Spleen (tissue), 11 donors: ENCODE measurements at regions not wholly inside any gene's neighbourhood (a gene's known extent, or its start where the extent isn't known, plus 50 kb on each side); places are given as distances from the start of the nearest gene placed in this dataset.
"Not testable (repeated sequence)": the region's sequence is repeated elsewhere in the genome, so short reads cannot be mapped to it uniquely, and the experiment has no call there.

Source experiments
- DNase-seq: peaks from one replicate; pipeline ENCODE4 v3.0.0-alpha.2; 2020
- H3K27ac ChIP-seq, 8 donors: fragments of 200-600 bp; sonication (generic) in 7 of 8; 1 replicate in 4 of 8; 2 replicates in 4 of 8; pipeline versions ENCODE4 v1.5.0 to v1.8.0; 2016 to 2021; ENCODE audit warnings: inconsistent platforms in 4 of 8, mild to moderate bottlenecking in 4 of 8, moderate library complexity in 1 of 8
- H3K27me3 ChIP-seq, 7 donors: fragments of 200-600 bp; sonication (generic) in 6 of 7; replicated peaks in 1 of 7; 1 replicate in 4 of 7; 2 replicates in 3 of 7; pipeline versions ENCODE4 v1.5.0 to v1.8.0; 2016 to 2021; ENCODE audit warnings: inconsistent platforms in 3 of 7, mild to moderate bottlenecking in 1 of 7
- H3K36me3 ChIP-seq, 6 donors: fragments of 200-600 bp; sonication (generic) in 5 of 6; 1 replicate in 4 of 6; 2 replicates in 2 of 6; pipeline versions ENCODE4 v1.5.0 to v1.8.0; 2016 to 2021; ENCODE audit warnings: inconsistent platforms in 2 of 6
- H3K4me1 ChIP-seq, 6 donors: fragments of 200-600 bp; sonication (generic) in 5 of 6; 1 replicate in 3 of 6; 2 replicates in 3 of 6; pipeline versions ENCODE4 v1.5.0 to v1.8.0; 2016 to 2021; ENCODE audit warnings: inconsistent platforms in 3 of 6
- H3K4me3 ChIP-seq, 8 donors: fragments of 200-600 bp; sonication (generic) in 7 of 8; 1 replicate in 4 of 8; 2 replicates in 4 of 8; pipeline versions ENCODE4 v1.5.0 to v1.8.0; 2016 to 2021; ENCODE audit warnings: inconsistent platforms in 4 of 8, mild to moderate bottlenecking in 4 of 8, moderate library complexity in 2 of 8
- H3K9me3 ChIP-seq, 8 donors: fragments of 200-600 bp; sonication (generic) in 7 of 8; 1 replicate in 4 of 8; 2 replicates in 4 of 8; pipeline versions ENCODE4 v1.5.0 to v1.8.0; 2016 to 2021; ENCODE audit warnings: inconsistent platforms in 4 of 8
- CTCF ChIP-seq, 11 experiments: fragments of 200-600 bp in 7 of 11; fragments of 450-650 bp in 4 of 11; sonication (generic) in 4 of 11; IDR thresholded peaks in 8 of 11; conservative IDR thresholded peaks in 3 of 11; 1 replicate in 7 of 11; 2 replicates in 4 of 11; pipeline versions ENCODE4 v1.4.0 to v1.8.0; 2016 to 2021; ENCODE audit warnings: antibody characterized with exemption in 11 of 11, inconsistent platforms in 4 of 11, mild to moderate bottlenecking in 1 of 11
- POLR2A ChIP-seq, 3 donors: fragments of 450-650 bp; IDR thresholded peaks; one replicate each; pipeline ENCODE4 v1.5.1; 2017; ENCODE audit warnings: antibody characterized with exemption in 3 of 3, mild to moderate bottlenecking in 1 of 3
- POLR2AphosphoS5 ChIP-seq, 3 donors: sonication (generic); formaldehyde crosslinking; IDR thresholded peaks; one replicate each; pipeline ENCODE4 v1.5.1; 2017; ENCODE audit warnings: antibody characterized with exemption in 3 of 3
- WGBS, 5 donors: extraction: QIAGEN DNeasy Blood & Tissue Kit in 3 of 5; methylation state at CpG; one replicate each; pipeline versions ENCODE4 v1.1.5 to v1.1.7; 2013 to 2018; 5-methylcytosine and 5-hydroxymethylcytosine counted together
- intact Hi-C: fragments of 100-400 bp; cut with DNase I; formaldehyde crosslinking; loops from one replicate; pipeline ENCODE4 v1.15.0; 2023; ENCODE audit warnings: low total_unique reads
- donor health status: healthy with polysubstance abuse.
- donor health status: DM: no; HTN: no; CAD: no; lungs with moderate emphysema.
- donor health status: DM: no; HTN: no; CAD: no.
- donor health status: Bipolar disorder and iron deficiency.
- donor health status: healthy.
- donor health status: DM: no; HTN: no; CAD: no.
- donor health status: DM: yes; HTN: yes; CAD: no.

DNA sequence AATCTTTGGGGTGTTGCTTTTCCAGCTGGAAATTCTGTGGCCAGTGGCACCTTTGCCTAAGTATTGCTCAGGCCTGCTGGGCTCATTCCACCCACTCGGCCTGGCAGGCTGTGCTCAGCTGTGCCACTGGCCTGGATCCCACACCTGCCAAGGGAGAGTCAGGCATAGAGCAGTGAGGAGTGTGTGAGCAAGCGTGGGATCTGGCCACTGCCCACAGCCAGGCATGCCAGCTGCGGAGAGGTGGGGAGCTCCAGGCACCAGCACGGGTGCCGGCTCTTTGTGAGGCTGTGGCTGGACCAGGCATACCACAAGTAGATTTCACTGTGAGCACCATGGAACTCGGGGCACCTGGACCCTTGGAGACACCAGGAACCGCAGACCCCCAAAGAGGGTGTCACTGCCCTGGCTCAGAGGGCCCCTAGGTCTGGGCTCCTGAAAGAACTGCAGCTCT is 118.1 kb upstream of the MAP2 start:
- WGBS, 5 donors = 84 to 96% (median 87%) methylated on average over 4 to 7 of the region's 7 CpGs
- Histone ChIP-seq H3K36me3 (no peaks in the 10 kb centered on the region), H3K9me3 (no peaks in the 10 kb centered on the region), H3K4me1 (no peaks in the 10 kb centered on the region), H3K4me3 (no peak overlapping the region), H3K27ac (no peak overlapping the region), H3K27me3 (peaks cover 0 to 6% (median 0%) of the 10 kb centered on the region in 7 donors)
- intact Hi-C loops = no loop called here
- TF ChIP-seq CTCF (IDR thresholded peaks at IDR 0.05 in 8 of 11, conservative IDR thresholded peaks at IDR 0.05 in 3 of 11) (no peak), POLR2AphosphoS5 (IDR thresholded peaks at IDR 0.05) (no peak), POLR2A (IDR thresholded peaks at IDR 0.05) (no peak)
- no peak for DNase-seq

DNA sequence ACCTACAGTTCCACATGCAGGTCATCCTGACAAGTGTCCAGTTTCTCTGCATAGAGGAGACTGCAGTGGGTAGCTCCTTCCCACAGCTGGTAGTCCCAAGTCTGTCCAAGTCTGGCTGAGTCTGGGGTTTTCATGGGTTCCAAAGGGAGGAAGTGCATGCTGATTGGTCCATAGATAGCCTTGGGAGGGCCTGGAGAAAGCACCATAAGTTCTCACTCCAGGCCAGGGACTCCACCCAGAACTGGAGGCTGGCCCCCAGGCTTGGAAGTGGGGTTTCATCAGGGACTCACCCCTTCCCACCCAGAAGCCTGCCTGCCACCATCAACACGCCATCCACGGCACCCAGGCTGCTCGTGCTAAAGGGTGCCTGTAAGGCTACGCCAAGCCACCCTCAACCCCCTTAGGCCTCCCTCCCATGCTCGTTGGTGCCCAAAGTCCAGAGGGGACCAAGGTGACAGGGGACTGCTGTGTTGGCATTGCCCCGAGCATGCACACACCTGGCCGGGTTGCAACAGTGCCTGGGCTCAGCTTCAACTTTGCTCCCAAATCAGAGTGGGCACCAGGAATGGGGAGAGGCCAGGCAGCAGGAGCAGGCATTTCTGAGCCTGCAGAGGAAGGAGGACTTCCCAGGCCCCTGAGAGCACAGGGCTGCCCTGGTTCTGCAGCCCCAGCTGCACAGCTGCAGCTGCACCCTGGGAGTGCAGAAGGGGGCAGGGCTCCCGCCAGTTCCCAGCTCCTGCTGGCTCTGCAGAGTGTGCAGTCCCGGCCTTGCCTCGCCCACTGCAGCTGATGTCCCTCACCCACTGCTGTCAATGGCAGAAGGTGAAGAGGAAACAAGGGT is 116.5 kb upstream of the MAP2 start:
- H3K9me3 ChIP-seq = no peaks in the 10 kb centered on the region
- TF ChIP-seq POLR2A (IDR thresholded peaks at IDR 0.05) (no peak), POLR2AphosphoS5 (IDR thresholded peaks at IDR 0.05) (no peak), CTCF (IDR thresholded peaks at IDR 0.05 in 8 of 11, conservative IDR thresholded peaks at IDR 0.05 in 3 of 11) (no peak)
- no peak for DNase-seq
- intact Hi-C loops = no loop called here
- no peaks in the 10 kb centered on the region for H3K4me1 ChIP-seq
- 69 to 85% (median 83%) methylated on average over 6 to 10 of the region's 10 CpGs for WGBS, 5 donors
- no peak overlapping the region for H3K4me3 ChIP-seq
- H3K27me3 ChIP-seq = peaks cover 0 to 6% (median 0%) of the 10 kb centered on the region in 7 donors
- no peaks in the 10 kb centered on the region for H3K36me3 ChIP-seq
- H3K27ac ChIP-seq = no peak overlapping the region

- Histone ChIP-seq H3K9me3 (no peaks in the 10 kb centered on the region), H3K27ac (no peak overlapping the region), H3K27me3 (peaks cover 0 to 6% (median 0%) of the 10 kb centered on the region in 7 donors), H3K4me1 (no peaks in the 10 kb centered on the region), H3K4me3 (no peak overlapping the region), H3K36me3 (no peaks in the 10 kb centered on the region)
- intact Hi-C loops = no loop called here
- TF ChIP-seq POLR2A (IDR thresholded peaks at IDR 0.05) (no peak), CTCF (IDR thresholded peaks at IDR 0.05 in 8 of 11, conservative IDR thresholded peaks at IDR 0.05 in 3 of 11) (no peak), POLR2AphosphoS5 (IDR thresholded peaks at IDR 0.05) (no peak)
- DNase-seq = no peak
These were observed 115.4 kb upstream of the MAP2 start for GRCh38 chr2:209308415-209308814.

DNA sequence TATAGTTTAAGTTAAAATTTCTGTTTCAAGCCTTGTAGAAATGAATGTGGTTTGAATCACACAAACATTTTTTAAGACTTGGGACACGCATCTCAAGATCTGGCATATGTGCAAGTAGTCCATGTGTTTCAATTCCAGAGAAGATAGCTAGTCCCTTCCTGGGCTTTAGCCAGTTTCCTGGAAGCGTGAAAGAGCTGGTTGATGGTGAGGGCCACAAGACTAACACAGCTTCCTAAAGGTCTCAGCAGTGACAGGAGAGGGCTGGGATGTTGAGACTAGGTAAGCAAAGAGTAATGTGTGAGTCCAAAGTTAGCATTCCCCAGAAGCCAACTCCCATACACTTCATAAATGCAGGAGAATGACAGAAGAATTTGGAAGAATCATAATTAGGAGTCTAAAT is 111.9 kb upstream of the MAP2 start:
- Histone ChIP-seq H3K9me3 (no peaks in the 10 kb centered on the region), H3K27ac (no peak overlapping the region), H3K4me3 (no peak overlapping the region), H3K27me3 (peaks cover 0 to 6% (median 0%) of the 10 kb centered on the region in 7 donors), H3K4me1 (no peaks in the 10 kb centered on the region), H3K36me3 (no peaks in the 10 kb centered on the region)
- DNase-seq = no peak
- intact Hi-C loops = no loop called here
- TF ChIP-seq CTCF (IDR thresholded peaks at IDR 0.05 in 8 of 11, conservative IDR thresholded peaks at IDR 0.05 in 3 of 11) = no peak
- no peak for TF ChIP-seq POLR2AphosphoS5 (IDR thresholded peaks at IDR 0.05)
- TF ChIP-seq POLR2A (IDR thresholded peaks at IDR 0.05) = no peak
- WGBS, 5 donors = 69 to 87% (median 71%) methylated on average over 2 of the region's 2 CpGs

- H3K27ac ChIP-seq, DNase-seq, H3K36me3 ChIP-seq, H3K4me1 ChIP-seq, H3K27me3 ChIP-seq, H3K9me3 ChIP-seq, intact Hi-C loops, H3K4me3 ChIP-seq: not testable (repeated sequence)
- WGBS, 5 donors = 75 to 96% (median 85%) methylated on average over 1 of the region's 1 CpG
These were observed 111.4 kb upstream of the MAP2 start for GRCh38 chr2:209312450-209312849.
